AG08395 (cell line): ENCODE measurements at regions not wholly inside any gene's neighbourhood (a gene's known extent, or its start where the extent isn't known, plus 50 kb on each side); places are given as distances from the start of the nearest gene placed in this dataset.

Experiments used
- DNase-seq: peaks from one replicate; pipeline ENCODE4 v3.0.0; 2012; ENCODE audit warnings: mixed read lengths, low spot score

GRCh38 chrX:51798701-51799100 lies 55.5 kb downstream of the GSPT2 start:
- no peak for DNase-seq

- peak; percentile 43 for DNase-seq
Measured at GRCh38 chrX:51802917-51803688, 59.9 kb downstream of the GSPT2 start.

GRCh38 chrX:51803833-51804232 lies 60.6 kb downstream of the GSPT2 start:
- DNase-seq: no peak

- no peak for DNase-seq
Measured at GRCh38 chrX:51804741-51805140, 61.5 kb downstream of the GSPT2 start.

- DNase-seq: no peak
Measured at GRCh38 chrX:51813886-51814460, 70.7 kb downstream of the GSPT2 start.

GRCh38 chrX:51824061-51824460 lies 69.4 kb upstream of the MAGED1 start:
- DNase-seq: no peak

GRCh38 chrX:51825436-51825835 lies 68.0 kb upstream of the MAGED1 start:
- no peak for DNase-seq

- no peak for DNase-seq
Measured at GRCh38 chrX:51834076-51834475, 59.3 kb upstream of the MAGED1 start.

- no peak for DNase-seq
Measured at GRCh38 chrX:51836823-51837222, 56.6 kb upstream of the MAGED1 start.

- DNase-seq: no peak
Measured at GRCh38 chrX:51837451-51837850, 56.0 kb upstream of the MAGED1 start.

GRCh38 chrX:51837921-51838320 lies 55.5 kb upstream of the MAGED1 start:
- no peak for DNase-seq
